ENCODE measurements at regions not wholly inside any gene's neighbourhood (a gene's known extent, or its start where the extent isn't known, plus 50 kb on each side); places are given as distances from the start of the nearest gene placed in this dataset.

DNA sequence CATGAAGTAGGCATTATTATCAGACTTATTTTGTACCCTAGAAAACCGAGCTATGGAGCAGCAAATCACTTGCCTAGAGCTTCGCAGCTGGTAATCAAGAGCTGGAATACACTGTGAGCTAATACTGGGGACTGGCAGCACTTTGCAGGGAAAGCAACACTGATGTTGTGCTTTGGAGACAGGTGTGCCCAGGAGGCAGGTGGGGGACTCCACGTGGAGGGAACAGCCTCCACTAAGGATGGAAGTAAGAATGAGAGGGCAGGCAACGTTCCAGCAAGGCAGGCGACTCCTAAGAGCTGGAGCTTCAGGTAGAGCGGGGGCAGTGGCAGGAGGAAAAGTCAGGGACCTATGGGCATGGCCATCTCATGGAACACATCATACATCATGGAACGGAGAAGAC lies 300.5 kb upstream of the IGF1R start:
- TF ChIP-seq EZH2 (IDR thresholded peaks at IDR 0.05; ENCODE audit: low read length, unreplicated experiment) (no peak), CTCF (conservative IDR thresholded peaks at IDR 0.05; ENCODE audit: low read depth, low read length) (no peak)
